ENCODE measurements at regions not wholly inside any gene's neighbourhood (a gene's known extent, or its start where the extent isn't known, plus 50 kb on each side); places are given as distances from the start of the nearest gene placed in this dataset.
"Not testable (repeated sequence)": the region's sequence is repeated elsewhere in the genome, so short reads cannot be mapped to it uniquely, and the experiment has no call there.

GRCh38 chr11:80943226-80943625 is 1502.4 kb upstream of the TENM4 start:
- no peaks in the 10 kb centered on the region for H3K27me3 ChIP-seq
- intact Hi-C loops (cut with DNase I; ENCODE audit: low total_unique reads) = no loop called here
- no peaks in the 10 kb centered on the region for H3K9me3 ChIP-seq
- no peaks in the 10 kb centered on the region for H3K36me3 ChIP-seq (ENCODE audit: low read depth, missing control alignments)
- H3K4me3 ChIP-seq = no peak overlapping the region
- no peak for DNase-seq
- no peak overlapping the region for H3K27ac ChIP-seq
- no peak for TF ChIP-seq POLR2A (IDR thresholded peaks at IDR 0.05)
- TF ChIP-seq, protein P1, sequence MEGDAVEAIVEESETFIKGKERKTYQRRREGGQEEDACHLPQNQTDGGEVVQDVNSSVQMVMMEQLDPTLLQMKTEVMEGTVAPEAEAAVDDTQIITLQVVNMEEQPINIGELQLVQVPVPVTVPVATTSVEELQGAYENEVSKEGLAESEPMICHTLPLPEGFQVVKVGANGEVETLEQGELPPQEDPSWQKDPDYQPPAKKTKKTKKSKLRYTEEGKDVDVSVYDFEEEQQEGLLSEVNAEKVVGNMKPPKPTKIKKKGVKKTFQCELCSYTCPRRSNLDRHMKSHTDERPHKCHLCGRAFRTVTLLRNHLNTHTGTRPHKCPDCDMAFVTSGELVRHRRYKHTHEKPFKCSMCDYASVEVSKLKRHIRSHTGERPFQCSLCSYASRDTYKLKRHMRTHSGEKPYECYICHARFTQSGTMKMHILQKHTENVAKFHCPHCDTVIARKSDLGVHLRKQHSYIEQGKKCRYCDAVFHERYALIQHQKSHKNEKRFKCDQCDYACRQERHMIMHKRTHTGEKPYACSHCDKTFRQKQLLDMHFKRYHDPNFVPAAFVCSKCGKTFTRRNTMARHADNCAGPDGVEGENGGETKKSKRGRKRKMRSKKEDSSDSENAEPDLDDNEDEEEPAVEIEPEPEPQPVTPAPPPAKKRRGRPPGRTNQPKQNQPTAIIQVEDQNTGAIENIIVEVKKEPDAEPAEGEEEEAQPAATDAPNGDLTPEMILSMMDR (IDR thresholded peaks at IDR 0.05) = no peak
- H3K4me1 ChIP-seq = no peaks in the 10 kb centered on the region

- no peak for DNase-seq
- 83 to 93% methylated on average over 3 of the region's 3 CpGs for WGBS, 2 donors
- no peaks in the 10 kb centered on the region for H3K36me3 ChIP-seq (ENCODE audit: low read depth, missing control alignments)
- H3K4me1 ChIP-seq = no peaks in the 10 kb centered on the region
- intact Hi-C loops (cut with DNase I; ENCODE audit: low total_unique reads) = no loop called here
- H3K9me3 ChIP-seq = no peaks in the 10 kb centered on the region
- H3K27me3 ChIP-seq = no peaks in the 10 kb centered on the region
- no peak overlapping the region for H3K4me3 ChIP-seq
- no peak overlapping the region for H3K27ac ChIP-seq
- no peak for TF ChIP-seq POLR2A (IDR thresholded peaks at IDR 0.05)
- TF ChIP-seq, protein P1 (IDR thresholded peaks at IDR 0.05) = no peak
Observed at GRCh38 chr11:80937842-80938241, 1497.0 kb upstream of the TENM4 start.

DNA sequence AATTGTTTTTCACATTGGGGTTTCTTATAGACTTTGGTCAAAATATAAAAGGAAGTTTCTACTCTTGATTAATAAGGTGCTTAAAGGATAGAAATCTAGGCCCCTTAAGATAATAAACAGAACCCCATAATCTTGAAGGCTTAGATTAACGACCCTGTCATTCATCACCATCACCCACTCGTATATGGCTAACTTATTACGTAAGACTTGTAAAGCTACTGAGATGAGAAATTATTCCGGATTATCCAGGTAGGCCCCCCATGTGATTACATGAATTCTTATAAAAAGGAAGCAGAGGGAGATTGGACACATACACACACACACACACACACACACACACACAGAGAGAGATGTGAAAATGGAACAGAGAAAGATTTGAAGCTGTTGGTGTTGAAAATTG is 1489.2 kb upstream of the TENM4 start:
- no peaks in the 10 kb centered on the region for H3K27me3 ChIP-seq
- 90 to 91% methylated on average over 4 of the region's 4 CpGs for WGBS, 2 donors
- TF ChIP-seq POLR2A (IDR thresholded peaks at IDR 0.05) = no peak
- TF ChIP-seq, protein P1 (IDR thresholded peaks at IDR 0.05) = no peak
- H3K9me3 ChIP-seq = no peaks in the 10 kb centered on the region
- intact Hi-C loops (cut with DNase I; ENCODE audit: low total_unique reads) = no loop called here
- no peaks in the 10 kb centered on the region for H3K36me3 ChIP-seq (ENCODE audit: low read depth, missing control alignments)
- DNase-seq = no peak
- no peak overlapping the region for H3K4me3 ChIP-seq
- no peak overlapping the region for H3K27ac ChIP-seq
- H3K4me1 ChIP-seq = no peaks in the 10 kb centered on the region

DNA sequence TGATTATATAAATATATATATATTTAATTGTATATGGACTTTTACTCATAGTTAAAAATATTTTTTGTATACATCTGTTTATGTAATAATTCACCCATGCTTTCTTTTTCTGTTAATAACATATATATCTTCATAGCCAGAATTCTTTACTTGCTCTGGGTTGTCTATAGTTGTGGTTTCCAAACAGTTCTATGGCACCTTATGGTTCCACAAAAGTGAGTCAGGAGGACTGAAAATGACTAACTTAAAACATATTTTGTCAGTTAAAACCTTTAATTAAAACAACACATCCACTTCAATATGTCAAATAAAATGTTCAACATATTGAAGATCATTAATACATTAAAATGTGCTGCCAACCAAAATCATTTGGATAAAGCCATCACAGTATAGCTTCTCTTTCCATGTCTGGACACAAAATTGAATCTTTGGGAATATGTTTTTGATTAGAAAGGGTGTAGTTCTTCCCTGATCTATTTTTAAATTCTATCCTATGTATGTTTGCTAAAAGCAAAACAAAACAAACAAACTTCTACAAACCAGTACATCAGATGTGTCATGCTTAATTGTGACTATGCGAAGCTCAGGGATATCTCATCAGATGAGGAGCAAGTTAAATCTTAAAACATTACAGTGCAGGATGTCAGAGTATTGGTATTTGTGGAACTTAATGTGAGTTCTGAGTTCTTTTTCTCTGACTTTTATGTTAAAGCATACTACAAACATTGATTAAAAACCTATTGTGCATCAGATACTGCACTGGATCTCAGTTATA is 1488.4 kb upstream of the TENM4 start:
- intact Hi-C loops (cut with DNase I; ENCODE audit: low total_unique reads) = no loop called here
- Histone ChIP-seq H3K4me3 (no peak overlapping the region), H3K27me3 (no peaks in the 10 kb centered on the region), H3K4me1 (no peaks in the 10 kb centered on the region), H3K27ac (no peak overlapping the region), H3K9me3 (no peaks in the 10 kb centered on the region), H3K36me3 (ENCODE audit: low read depth, missing control alignments) (no peaks in the 10 kb centered on the region)
- WGBS, 2 donors = 94 to 97% methylated on average over 1 of the region's 1 CpG
- TF ChIP-seq, protein P1 (IDR thresholded peaks at IDR 0.05) = no peak
- no peak for TF ChIP-seq POLR2A (IDR thresholded peaks at IDR 0.05)
- no peak for DNase-seq

DNA sequence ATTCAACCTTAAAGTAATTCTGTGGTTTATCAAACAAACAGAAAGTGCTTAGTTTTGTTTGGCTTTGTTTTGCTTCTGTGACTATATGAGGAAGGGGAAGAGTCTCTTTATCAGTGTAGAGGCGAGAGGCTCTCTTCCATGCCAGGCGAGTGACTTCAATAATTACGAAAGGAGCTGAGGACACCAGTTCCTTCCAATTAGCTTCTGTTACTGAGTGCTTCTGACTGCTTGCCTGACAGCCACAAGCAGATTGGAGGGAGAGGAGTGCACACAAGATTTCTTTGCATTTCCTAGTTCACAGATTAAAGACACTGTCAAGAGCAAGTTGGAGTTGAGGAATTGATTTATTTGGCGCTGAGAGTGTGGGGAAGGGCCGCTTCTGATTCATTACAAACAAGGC is 1484.5 kb upstream of the TENM4 start:
- Histone ChIP-seq H3K36me3 (ENCODE audit: low read depth, missing control alignments) (no peaks in the 10 kb centered on the region), H3K4me1 (no peaks in the 10 kb centered on the region), H3K27me3 (no peaks in the 10 kb centered on the region), H3K9me3 (no peaks in the 10 kb centered on the region), H3K4me3 (no peak overlapping the region), H3K27ac (no peak overlapping the region)
- DNase-seq = no peak
- intact Hi-C loops (cut with DNase I; ENCODE audit: low total_unique reads) = no loop called here
- 80 to 85% methylated on average over 5 of the region's 5 CpGs for WGBS, 2 donors
- no peak for TF ChIP-seq POLR2A (IDR thresholded peaks at IDR 0.05)
- TF ChIP-seq, protein P1 (IDR thresholded peaks at IDR 0.05) = no peak

DNA sequence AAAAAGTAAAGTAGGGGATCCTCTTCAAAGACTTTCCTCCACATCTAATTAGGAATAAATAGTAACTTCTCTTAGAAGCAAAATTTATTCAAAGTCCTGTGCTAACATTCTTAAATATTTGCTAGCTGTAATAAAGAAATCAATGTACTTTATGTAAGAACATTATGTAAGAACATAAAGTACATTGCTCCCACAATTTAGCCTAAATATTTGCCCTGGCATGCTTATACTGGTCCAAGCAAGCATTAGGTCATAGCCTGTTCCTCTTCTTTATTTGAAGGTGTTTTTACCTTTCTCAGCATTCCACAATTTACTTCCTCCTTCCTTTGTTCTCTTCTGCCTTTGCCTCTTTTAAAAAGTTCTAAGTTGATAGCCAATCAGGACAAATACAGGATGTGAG is 1480.5 kb upstream of the TENM4 start:
- H3K36me3 ChIP-seq (ENCODE audit: low read depth, missing control alignments); H3K4me3 ChIP-seq; H3K9me3 ChIP-seq; H3K27me3 ChIP-seq; H3K4me1 ChIP-seq; intact Hi-C loops (cut with DNase I; ENCODE audit: low total_unique reads); H3K27ac ChIP-seq; DNase-seq: not testable (repeated sequence)
